D721Med (cell line): ENCODE measurements at regions not wholly inside any gene's neighbourhood (a gene's known extent, or its start where the extent isn't known, plus 50 kb on each side); places are given as distances from the start of the nearest gene placed in this dataset.

Source experiments
- DNase-seq: peaks from one replicate; pipeline ENCODE4 v3.0.0; 2011; ENCODE audit warnings: low spot score; ENCODE audit not compliant: insufficient read length
- FAIRE-seq: peaks from 2 replicates; lab custom pipeline; 2011; peaks lifted over from hg19 to GRCh38; lab: Jason Lieb, UNC
- TF ChIP-seq, protein P1 (sequence below): IDR thresholded peaks from 2 replicates; pipeline ENCODE4 v1.5.1; 2012; ENCODE audit warnings: mild to moderate bottlenecking, control low read depth; ENCODE audit not compliant: insufficient read depth; ENCODE audit errors: missing control alignments

DNA sequence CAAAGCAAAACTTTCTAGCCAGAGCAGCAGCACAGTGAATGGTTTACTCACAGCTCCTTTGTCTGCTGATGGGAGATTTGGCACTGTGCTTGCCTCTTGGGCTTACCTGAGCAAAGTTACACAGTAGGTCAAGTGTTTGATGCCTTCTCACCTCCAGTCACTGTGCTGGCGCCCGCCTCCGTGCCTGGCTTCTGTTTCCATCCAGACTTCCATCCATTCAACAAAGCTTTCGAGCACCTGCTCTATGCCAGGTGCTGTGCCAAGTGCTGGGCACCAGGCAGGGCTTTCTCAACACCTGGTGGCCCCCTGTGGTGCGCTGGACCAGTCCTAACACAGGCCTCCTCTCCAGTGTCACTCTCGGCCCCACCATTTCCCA, 199.2 kb upstream of the EEA1 start:
- no peak for FAIRE-seq
- DNase-seq: no peak
- TF ChIP-seq, protein P1, sequence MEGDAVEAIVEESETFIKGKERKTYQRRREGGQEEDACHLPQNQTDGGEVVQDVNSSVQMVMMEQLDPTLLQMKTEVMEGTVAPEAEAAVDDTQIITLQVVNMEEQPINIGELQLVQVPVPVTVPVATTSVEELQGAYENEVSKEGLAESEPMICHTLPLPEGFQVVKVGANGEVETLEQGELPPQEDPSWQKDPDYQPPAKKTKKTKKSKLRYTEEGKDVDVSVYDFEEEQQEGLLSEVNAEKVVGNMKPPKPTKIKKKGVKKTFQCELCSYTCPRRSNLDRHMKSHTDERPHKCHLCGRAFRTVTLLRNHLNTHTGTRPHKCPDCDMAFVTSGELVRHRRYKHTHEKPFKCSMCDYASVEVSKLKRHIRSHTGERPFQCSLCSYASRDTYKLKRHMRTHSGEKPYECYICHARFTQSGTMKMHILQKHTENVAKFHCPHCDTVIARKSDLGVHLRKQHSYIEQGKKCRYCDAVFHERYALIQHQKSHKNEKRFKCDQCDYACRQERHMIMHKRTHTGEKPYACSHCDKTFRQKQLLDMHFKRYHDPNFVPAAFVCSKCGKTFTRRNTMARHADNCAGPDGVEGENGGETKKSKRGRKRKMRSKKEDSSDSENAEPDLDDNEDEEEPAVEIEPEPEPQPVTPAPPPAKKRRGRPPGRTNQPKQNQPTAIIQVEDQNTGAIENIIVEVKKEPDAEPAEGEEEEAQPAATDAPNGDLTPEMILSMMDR: no peak

DNA sequence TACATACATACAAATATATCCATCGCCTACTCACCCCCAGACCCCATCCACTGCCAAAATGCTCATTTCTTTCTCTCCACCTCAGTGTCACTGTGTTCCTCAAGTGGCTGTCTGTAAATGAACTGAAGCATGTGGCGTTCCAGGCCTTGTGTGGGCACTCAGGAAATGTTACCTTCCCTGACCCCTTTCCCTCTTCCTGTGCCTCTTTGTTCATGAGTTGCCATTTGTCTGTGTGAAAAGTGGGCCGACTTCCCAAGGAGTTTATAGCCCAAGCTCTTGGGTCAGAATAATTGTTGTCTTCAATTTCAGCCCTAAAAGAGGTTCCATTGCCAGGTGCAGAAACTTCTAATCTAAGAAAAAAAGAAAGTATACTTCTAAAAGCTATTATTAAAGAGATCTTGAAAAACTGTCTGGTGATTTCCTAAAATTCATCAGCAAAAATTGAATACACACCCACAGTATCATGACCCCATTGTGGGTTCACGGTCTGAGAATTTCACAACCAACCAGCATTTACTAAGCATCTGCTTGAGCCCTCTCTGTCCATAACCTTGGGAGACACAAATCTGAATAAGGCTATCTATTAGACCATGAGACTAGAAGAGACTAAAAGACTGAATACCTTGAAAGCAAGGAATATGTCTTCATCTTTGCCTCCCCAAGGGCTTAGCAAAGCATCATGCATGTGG, 201.4 kb upstream of the EEA1 start:
- FAIRE-seq (no peak), DNase-seq (no peak)
- TF ChIP-seq, protein P1: no peak

DNA sequence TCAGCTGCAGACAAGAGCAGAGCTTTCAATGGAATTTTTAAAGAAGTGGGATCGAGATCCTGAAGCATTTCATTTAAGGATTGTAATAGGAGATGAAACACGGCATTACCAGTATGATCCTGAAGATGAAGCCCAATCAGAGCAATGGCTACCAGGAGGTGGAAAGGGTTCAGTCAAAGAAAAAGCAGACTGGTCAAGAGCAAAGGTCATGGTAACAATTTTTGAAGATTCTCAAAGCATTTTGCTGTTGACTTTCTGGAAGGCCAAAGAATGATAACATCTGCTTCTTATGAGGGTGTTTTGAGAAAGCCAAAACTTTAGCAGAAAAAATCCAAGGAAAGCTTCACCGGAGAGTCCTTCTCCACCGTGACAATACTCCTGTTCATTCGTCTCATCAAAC, 204.3 kb upstream of the EEA1 start:
- DNase-seq (no peak), FAIRE-seq (no peak)
- TF ChIP-seq, protein P1: no peak

DNA sequence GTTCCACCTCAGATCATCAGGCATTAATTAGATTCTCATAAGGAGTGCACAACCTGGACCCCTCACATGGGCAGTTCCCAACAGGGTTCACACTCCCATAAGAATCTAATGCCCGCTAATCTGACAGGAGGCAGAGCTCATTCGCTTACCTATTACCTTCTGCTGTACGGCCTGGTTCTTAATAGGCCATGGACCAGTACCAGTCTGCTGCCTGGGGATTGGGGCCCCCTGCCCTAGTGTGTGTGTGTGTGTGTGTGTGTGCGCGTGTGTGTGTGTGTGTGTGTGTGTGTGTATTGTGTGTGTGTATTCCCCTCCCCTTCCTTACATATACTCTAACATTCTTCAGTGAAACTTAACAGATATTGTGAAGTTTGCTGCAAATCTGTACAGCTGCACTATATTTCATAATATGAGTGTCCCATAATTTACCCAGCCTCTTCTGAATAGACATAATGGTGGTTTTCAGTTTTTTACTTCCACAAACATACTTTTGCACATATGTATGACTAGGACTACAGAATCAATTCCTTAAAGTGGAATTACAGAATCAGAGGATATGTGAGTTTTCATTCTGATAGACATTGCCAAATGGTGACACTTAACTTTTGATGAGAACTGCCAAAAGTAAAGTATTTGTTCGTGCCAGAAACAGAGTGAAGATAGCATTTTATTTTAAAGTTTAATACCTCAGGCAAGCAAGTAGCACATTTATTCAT, 205.2 kb upstream of the EEA1 start:
- FAIRE-seq (no peak), DNase-seq (no peak)
- TF ChIP-seq, protein P1: no peak

DNA sequence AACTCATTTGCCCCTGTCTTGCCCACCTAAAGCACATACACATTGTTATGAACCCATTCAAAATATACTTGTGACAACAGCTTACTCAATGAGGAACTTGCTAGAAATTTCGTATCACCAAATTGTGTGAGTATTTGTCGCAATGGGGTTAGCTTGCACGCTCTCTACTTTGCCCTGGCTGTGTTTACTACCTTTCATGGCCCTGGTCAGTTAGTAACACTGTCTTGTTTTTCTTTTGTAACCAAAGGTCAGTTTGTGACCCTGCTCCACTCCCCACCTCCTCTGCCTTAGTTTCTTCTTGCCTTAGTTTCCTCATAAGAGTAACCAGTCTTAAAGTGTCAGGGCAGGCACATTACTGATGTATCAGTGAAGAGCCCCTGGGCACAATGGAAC, 205.8 kb upstream of the EEA1 start:
- FAIRE-seq: no peak
- no peak for DNase-seq
- TF ChIP-seq, protein P1: no peak

DNA sequence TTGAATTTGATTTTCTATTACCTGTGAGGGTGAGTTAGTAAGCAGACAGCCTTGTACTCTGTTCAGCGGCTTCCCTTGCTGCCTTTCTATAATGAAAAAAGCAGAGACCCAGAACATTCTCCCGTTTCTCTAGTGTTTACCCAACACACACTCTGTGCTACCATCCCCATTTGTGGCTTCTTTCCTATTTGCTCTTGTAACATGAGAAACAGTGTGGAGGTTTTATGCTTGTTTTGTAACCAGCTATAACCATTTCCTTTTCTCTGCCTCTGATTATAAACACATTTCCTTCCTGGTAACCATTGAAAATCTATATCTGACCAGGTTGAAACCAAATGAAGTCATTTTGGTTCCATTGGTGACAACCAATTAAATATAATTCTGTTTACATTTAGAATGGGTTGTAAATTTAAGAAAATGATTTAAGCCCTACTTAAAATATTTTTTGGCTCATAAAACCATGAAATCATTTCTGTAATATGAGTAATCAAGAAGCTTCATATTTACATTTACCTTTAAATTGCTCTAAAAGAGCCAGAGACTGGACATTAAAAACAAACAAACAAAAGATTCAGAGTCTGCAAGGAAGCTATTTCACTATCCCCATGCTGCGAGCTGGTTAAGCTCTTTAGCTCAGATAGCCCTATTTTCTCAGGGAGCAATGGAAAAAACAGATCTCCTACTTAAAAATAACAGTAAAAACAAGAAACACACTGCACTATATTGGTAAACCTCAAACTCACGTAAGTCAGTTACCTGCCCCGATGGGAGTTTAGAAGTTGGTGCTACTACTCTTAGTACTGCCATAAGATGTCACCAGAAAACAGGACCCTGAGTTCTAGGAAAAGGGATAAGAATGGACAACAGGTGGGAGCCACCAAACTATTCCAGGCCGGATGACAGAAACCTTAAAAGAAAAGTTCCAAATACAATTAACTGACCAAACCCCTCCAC, 206.5 kb upstream of the EEA1 start:
- TF ChIP-seq, protein P1: no peak
- FAIRE-seq (no peak), DNase-seq (no peak)
